T47D (cell line): ENCODE measurements at regions not wholly inside any gene's neighbourhood (a gene's known extent, or its start where the extent isn't known, plus 50 kb on each side); places are given as distances from the start of the nearest gene placed in this dataset.

Source experiments
- DNase-seq, 2 experiments: peaks; one replicate each; pipeline versions ENCODE4 v3.0.0 to v3.0.0-alpha.2; 2011 to 2012; ENCODE audit warnings: low read depth in 1 of 2, low spot score in 1 of 2
- JUND ChIP-seq: IDR thresholded peaks from 2 replicates; pipeline ENCODE4 v1.6.1; 2012; ENCODE audit warnings: low read depth
- in situ Hi-C: cut with HindIII; loops from 2 replicates; pipeline ENCODE4 v1.10.0; 2016; ENCODE audit warnings: low sequenced_read_pairs, low pct_unique_long_range_greater_than_20kb

GRCh38 chr6:71502168-71502567, 213.6 kb downstream of the OGFRL1 start:
- in situ Hi-C loops = no loop called here

GRCh38 chr6:71502956-71503355, 214.3 kb downstream of the OGFRL1 start:
- no peak for DNase-seq
- TF ChIP-seq JUND = no peak
- in situ Hi-C loops = no loop called here

More at GRCh38 chr6:71502168-71502567, 213.6 kb downstream of the OGFRL1 start:
- no peak for DNase-seq
- no peak for TF ChIP-seq JUND

- no peak for TF ChIP-seq JUND
- DNase-seq = no peak
- in situ Hi-C loops = no loop called here
Observed at GRCh38 chr6:71507183-71507582, 218.6 kb downstream of the OGFRL1 start.

- no peak for DNase-seq
- in situ Hi-C loops = no loop called here
Observed at GRCh38 chr6:71509191-71510005, 220.8 kb downstream of the OGFRL1 start.

GRCh38 chr6:71510057-71510713, 221.6 kb downstream of the OGFRL1 start:
- DNase-seq = peak; percentile 8 to 70
- no peak for TF ChIP-seq JUND
- in situ Hi-C loops = no loop called here

More at GRCh38 chr6:71509191-71510005, 220.8 kb downstream of the OGFRL1 start:
- TF ChIP-seq JUND = no peak

GRCh38 chr6:71510856-71511255, 222.2 kb downstream of the OGFRL1 start:
- in situ Hi-C loops = no loop called here
- DNase-seq = no peak
- TF ChIP-seq JUND = no peak

- TF ChIP-seq JUND = no peak
- DNase-seq = no peak
- in situ Hi-C loops = no loop called here
Observed at GRCh38 chr6:71512256-71512655, 223.6 kb downstream of the OGFRL1 start.

GRCh38 chr6:71513036-71513435, 224.4 kb downstream of the OGFRL1 start:
- no peak for DNase-seq
- TF ChIP-seq JUND = no peak
- in situ Hi-C loops = no loop called here

GRCh38 chr6:71523548-71523947, 234.9 kb downstream of the OGFRL1 start:
- no peak for TF ChIP-seq JUND
- no peak for DNase-seq
- in situ Hi-C loops = no loop called here

- in situ Hi-C loops = no loop called here
- TF ChIP-seq JUND = no peak
- DNase-seq = no peak
Observed at GRCh38 chr6:71524201-71524600, 235.6 kb downstream of the OGFRL1 start.

- in situ Hi-C loops = no loop called here
- DNase-seq = no peak
- no peak for TF ChIP-seq JUND
Observed at GRCh38 chr6:71527886-71528285, 239.3 kb downstream of the OGFRL1 start.

GRCh38 chr6:71529026-71529425, 240.4 kb downstream of the OGFRL1 start:
- in situ Hi-C loops = no loop called here
- TF ChIP-seq JUND = no peak

GRCh38 chr6:71529769-71530168, 241.2 kb downstream of the OGFRL1 start:
- no peak for TF ChIP-seq JUND
- DNase-seq = no peak
- in situ Hi-C loops = no loop called here

More at GRCh38 chr6:71529026-71529425, 240.4 kb downstream of the OGFRL1 start:
- no peak for DNase-seq
